OCI-M1 (cell line): ENCODE measurements at regions not wholly inside any gene's neighbourhood (a gene's known extent, or its start where the extent isn't known, plus 50 kb on each side); places are given as distances from the start of the nearest gene placed in this dataset.
"Not testable (repeated sequence)": the region's sequence is repeated elsewhere in the genome, so short reads cannot be mapped to it uniquely, and the experiment has no call there.

Experiments used
- DNase-seq: peaks from one replicate; lab custom pipeline; 2025; lab: John Stamatoyannopoulos, UW

DNA sequence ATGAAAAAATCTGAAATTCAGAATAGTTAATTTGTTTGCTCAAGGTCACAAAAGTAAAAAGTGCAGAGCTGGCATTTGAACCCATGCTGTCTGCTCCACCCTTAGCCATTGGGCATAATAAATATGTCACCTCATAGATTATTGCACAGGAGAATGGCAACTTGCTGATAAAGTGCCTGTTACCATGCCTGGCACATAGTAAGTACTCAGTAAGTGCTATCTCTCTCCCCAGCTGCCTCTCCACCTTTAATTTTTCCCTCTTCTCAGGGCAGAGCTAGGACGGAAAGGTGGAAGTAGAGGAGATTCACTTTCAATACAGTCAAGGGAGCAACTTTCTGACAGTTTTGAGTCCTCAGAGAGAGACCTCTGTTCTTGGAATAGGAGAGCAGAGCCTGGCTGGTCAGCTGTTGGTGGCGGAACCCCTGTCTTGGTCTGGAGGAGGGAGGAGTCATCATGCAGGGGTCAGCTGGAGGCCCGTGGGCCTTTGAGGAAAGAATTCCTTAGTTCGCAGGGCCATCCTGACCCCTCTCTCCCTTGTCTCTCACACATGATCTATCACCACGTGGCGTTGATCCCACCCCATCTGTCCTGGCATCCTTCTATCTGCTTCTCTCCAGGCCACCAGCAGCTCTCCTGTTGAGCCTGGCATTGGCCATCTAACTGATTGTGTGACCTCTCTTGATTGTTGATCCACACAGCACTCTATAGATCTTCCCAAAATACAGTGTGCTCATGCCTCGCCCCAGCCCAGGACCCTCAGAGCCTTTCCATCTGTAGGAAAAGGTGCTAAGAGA, 149.3 kb downstream of the RPLP1 start:
- DNase-seq = no peak

DNA sequence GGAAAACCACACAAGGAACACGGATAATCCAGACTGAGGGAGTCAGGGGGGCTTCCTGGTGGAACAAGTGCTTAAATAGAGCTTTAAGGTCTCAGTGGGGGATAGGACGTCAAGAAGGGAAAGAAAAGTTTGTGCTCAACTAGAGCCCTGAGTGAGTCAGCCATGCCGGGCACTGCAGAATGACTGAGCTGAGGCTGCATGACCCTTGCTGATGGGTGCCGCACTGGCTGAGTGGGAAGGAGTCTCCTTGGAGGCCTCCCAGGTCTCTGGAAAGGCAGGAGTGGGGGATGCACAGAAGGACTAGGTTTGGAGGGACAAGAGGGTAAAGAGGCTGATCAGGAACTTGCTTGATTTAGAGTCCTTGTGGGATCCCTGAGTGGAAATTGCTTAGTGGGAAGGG, 150.3 kb downstream of the RPLP1 start:
- no peak for DNase-seq

GRCh38 chr15:69603369-69604071, 150.9 kb downstream of the RPLP1 start:
- no peak for DNase-seq

- peak; percentile 5 for DNase-seq
Measured at GRCh38 chr15:69604072-69604411, 151.4 kb downstream of the RPLP1 start.

DNA sequence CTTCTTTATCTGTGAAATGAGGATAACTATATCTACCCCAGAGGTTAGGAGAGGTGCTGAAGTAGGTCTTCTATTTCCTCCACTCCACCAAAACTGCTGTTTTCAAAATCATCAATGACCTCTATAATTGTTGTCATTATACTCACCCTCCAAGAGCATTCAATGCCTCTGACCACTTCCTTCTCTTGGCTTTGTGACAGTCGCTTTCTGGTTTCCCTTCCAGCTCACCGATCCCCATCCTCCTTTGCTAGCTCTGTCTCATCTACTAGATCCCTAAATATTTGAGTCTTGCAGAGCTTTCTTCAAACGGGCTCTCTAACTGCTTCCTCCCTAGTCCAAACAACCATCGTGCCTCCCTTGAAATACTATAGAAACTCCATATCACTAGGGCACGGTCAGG, 153.5 kb downstream of the RPLP1 start:
- no peak for DNase-seq

- DNase-seq = no peak
Measured at GRCh38 chr15:69606921-69607500, 154.4 kb downstream of the RPLP1 start.

GRCh38 chr15:69608661-69609060, 156.0 kb downstream of the RPLP1 start:
- DNase-seq = no peak

DNA sequence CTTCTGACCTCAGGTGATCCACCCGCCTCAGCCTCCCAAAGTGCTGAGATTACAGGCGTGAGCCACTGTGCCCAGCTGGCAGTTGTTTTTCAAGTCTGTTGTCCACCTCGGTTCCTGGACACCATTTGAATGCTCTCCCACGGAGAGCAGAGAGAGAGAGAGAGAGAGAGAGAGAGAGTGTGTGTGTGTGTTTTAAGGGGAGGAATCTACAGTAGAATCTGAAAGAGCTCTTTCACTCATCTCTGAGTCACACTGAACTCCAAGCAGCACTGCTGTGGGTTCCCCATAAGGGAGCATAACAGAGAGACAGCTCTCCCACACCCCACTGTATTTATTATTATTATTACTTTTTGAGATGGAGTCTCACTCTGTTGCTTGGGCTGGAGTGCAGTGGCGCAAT, 156.6 kb downstream of the RPLP1 start:
- DNase-seq = no peak

GRCh38 chr15:69609776-69610175, 157.2 kb downstream of the RPLP1 start:
- no peak for DNase-seq

DNA sequence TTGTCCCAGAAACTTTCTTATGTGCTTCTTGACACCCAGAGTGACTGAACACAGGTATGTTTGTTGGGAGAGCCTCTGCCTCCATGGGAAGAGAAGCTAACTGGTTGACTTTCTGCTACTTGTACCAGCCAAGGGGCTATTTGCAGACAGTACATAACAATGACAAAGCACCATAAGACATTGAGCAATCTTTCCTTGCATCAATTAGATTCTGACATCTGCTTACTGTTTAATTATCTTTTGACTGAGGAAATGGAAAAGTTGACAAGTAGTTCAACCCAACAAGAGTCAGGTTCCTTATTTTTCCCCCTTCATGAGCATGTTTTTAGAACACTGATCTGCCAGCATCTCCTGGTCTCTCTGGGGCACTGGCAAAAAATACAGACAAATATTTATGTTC, 157.7 kb downstream of the RPLP1 start:
- DNase-seq = peak; percentile 26

DNA sequence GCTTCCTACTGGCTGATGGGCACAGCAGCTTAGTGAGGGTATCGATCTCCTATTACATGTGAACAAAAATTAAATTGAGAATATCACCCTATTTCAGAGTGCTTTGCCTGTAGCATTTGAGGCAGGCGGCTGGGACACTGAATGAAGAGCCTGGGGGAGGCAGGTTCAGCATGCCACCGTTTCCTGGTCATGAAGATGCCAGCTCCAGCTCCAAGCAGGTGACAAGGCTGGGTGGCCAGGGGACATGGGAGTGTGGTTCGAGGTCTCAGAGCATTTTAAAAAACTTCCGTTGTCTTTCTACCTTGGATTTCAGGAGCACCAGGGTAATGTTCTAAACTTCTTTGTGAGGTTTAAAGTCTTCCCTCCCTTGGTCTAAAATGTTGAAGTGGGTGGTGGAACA, 158.2 kb downstream of the RPLP1 start:
- no peak for DNase-seq

DNA sequence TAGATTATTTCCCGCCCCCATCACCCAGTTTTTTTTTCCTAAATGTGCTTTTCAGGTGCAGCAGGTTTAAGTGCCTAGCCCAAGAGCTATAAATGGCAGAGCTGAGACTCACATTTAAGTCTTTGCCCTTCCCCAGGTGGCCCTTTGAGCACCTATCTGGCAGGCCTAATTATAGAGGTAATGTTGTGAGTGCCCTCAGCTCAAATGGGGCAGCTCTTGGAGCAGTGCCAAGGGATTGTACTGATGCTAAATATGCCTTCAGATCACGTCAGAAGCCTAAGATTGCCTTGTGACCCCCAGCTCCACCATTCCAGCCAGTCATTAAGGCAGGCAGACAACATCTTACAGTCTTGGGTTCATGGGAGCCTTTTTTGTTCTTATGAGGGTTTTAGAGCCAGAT, 159.5 kb downstream of the RPLP1 start:
- DNase-seq = no peak

DNA sequence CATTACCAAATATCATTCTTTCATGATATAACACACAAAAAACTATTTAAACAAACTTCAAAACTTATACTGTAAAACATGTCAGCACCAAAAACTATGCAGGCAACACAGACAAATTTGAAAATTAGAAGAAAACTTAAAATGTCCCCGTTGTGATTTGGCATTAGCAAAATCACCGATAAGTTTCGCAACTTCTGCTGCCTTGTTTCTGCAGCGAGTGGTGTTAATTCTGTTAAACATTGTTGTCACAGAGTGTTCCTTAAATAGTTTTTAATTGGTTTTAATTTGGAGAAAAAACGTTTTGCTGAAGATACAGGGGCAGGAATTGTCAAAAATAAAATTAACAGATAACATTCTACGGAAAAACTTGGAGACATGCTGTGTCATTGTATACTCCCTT, 160.6 kb downstream of the RPLP1 start:
- DNase-seq = no peak

GRCh38 chr15:69613988-69614387, 161.4 kb downstream of the RPLP1 start:
- DNase-seq = no peak

- no peak for DNase-seq
Measured at GRCh38 chr15:69615736-69616135, 163.1 kb downstream of the RPLP1 start.

DNA sequence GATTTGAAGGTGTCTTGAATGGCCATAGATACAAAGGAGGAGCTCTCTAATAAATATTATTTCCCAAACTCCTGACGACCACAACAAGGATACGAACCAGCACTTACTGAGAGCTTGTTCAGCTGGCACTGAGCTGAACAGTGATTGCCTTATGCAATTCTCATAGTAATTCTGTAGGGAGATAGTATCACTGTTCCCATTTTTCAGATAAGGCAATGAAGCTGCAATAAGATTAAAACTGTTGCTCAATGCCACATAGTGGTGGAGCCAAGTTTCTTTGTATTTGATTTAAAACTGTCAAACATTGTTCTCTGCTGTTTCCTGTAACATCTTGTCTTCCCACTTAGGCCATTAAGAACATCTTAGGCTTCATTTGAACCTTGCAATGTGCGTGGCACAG, 163.9 kb downstream of the RPLP1 start:
- no peak for DNase-seq

DNA sequence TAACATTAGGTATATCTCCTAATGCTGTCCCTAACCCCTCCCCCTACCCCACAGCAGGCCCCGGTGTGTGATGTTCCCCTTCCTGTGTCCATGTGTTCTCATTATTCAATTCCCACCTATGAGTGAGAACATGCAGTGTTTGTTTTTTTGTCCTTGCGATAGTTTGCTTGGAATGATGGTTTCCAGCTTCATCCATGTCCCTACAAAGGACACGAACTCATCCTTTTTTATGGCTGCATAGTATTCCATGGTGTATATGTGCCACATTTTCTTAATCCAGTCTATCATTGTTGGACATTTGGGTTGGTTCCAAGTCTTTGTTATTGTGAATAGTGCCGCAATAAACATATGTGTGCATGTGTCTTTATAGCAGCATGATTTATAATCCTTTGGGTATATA, 164.5 kb downstream of the RPLP1 start:
- DNase-seq = not testable (repeated sequence)

DNA sequence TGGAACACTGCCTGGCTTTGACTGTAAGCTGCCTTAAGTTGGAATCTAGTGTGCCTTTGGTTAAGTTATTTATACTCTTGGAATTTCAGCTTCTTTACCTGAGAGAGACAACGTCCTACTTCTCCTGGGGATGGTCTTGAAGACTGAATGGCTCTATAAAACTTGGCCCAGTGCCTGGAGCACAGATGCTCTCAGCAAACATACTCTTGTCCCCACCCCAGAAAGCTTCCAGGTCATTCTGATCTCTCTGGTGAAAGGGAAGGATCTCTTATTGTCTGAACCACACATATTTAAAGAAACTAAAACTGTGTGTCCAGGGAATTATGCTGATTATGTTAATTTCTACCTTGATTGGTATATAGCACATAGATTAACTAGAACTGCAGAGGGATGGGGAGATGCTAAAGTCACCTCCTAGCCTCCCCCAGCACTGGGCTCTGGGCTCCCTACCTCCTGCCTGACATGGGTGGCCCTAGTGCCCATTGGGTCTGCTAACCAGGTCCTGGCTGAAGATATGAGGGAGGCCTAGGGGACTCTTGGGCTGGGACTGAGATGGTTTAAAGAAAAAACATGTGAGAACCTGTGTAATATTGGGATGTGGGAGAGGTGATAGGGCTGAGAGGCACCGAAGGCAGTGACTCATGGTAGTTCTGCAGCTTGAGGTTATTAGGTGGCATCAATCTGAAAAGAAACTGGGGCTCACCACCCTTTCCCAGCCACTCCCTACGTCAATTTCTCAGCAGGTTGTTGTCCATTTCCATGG, 171.0 kb downstream of the RPLP1 start:
- DNase-seq = no peak

- DNase-seq = no peak
Measured at GRCh38 chr15:69624155-69624520, 171.5 kb downstream of the RPLP1 start.

GRCh38 chr15:69624816-69625215, 172.2 kb downstream of the RPLP1 start:
- no peak for DNase-seq

DNA sequence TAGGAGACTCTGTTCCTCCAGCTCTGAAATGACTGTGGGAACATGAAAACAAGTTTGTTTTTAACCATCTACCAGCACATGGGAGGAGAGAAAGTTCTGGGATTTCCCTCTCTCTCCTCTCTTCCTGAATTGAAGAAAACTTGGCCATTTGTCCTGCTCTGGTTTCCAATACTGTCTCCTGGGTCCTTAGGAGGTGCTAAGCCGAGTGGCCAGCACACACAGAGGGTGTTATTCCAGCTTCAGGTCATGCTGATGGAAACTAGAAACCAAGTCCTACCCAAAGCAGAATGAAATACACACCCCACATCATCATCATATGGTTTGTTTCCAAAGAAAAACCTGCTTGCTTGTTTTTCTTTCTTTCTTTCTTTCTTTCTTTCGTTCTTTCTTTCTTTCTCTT, 172.7 kb downstream of the RPLP1 start:
- DNase-seq = no peak
